DMS153 treated with DMSO at 0.1 percent for 48 hours (cell line): ENCODE measurements at regions not wholly inside any gene's neighbourhood (a gene's known extent, or its start where the extent isn't known, plus 50 kb on each side); places are given as distances from the start of the nearest gene placed in this dataset.
A peak's percentile ranks its signal among the peaks of the same experiment; 100 is the strongest.
"Not testable (repeated sequence)": the region's sequence is repeated elsewhere in the genome, so short reads cannot be mapped to it uniquely, and the experiment has no call there.

ENCODE experiments used
- DNase-seq: peaks from one replicate; lab custom pipeline; 2025; ENCODE audit not compliant: unreplicated experiment; lab: John Stamatoyannopoulos, UW

DNA sequence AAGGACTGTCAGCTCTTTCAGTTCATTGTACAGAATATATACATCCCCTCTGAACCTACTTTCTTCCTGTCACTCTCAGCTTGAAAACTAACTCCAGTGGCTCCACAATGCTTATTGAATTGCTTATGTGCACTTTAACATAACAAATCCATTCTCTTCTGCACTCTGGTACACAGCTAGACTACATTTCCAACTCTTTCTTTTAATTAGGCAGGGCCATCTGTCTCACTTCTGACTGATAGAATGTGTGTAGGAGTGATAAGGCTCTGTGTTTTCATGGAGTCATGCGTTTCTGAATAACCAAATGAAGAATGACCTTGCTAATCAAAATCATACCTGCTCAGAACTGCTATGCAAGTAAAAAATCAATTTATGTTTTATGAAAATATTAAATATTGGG lies 278.5 kb upstream of the CCDC179 start:
- DNase-seq = no peak

- DNase-seq = no peak
Observed at GRCh38 chr11:23143022-23143421, 282.7 kb upstream of the CCDC179 start.

- no peak for DNase-seq
Observed at GRCh38 chr11:23151819-23152218, 291.5 kb upstream of the CCDC179 start.

GRCh38 chr11:23155503-23155902 lies 295.2 kb upstream of the CCDC179 start:
- DNase-seq = no peak

DNA sequence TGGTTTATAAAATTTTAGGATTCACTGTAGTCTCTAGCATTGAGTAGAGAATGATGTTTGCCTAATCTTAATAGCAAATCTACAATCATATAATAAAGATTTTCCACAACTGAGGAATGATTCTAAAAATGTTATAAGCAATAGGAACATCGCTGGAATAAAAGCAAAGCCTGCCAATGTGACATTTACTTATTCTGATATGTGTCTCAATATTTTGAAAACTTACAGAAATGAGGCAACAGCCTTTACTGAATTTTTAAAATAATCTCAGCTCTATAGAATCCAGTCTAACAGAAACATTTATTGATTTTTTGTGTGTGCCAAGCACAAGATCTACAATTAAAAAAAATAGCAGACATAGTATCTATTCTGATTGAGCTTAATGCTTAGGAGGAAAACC lies 303.7 kb upstream of the CCDC179 start:
- no peak for DNase-seq

DNA sequence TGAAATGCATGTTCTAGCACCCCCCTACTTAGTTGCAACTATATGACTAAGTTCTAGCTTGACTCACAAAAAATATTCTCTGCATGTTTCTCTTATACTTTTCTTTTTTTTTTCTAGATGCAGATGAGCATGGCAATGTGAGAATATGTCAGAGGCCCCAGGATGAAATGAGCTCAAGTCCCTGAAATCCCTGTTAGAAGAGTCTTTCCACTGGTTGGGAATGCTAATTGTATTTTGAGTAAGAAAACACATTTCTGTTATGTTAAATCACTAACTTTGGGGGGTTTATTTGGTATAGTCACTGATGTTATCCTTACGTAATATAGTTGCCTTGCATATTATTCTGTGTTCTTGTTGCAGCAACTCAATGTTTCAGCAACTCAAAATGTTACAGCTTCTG lies 306.1 kb upstream of the CCDC179 start:
- no peak for DNase-seq

- DNase-seq = no peak
Observed at GRCh38 chr11:23179609-23180008, 319.3 kb upstream of the CCDC179 start.

DNA sequence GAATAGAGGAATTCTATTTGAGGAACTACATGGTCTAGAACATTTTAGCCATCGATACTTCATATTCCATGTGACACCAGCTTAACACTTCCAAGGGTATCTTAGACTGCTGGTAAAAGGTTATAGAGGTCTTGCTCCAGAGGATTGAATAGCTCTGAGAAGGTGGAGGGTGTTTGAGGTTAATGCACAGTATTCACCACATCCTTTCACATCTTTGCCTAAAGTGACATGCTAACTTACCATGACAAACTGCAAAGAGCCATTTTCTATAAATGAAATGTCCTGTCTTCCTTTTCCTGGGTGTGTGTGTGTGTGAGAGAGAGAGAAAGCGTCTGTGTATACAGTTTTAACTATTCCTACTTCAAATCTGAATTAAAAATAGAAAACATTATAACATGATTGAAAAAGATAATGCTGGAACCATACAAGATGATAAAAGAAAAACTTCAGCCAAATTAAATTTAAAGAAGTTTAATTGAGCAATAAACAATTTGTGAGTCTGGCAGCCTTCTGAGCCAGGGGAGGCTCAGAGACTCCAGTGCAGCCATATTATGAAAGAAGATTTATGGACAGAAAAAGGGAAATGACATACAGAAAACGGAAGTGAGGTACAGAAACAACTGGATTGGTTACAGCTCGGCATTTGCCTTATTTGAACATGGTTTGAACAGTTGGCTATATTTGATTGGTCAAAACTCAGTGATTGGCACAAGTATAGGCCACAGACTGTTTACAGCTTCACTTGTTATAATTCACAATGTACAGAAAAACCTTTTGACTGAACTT lies 320.9 kb upstream of the CCDC179 start:
- no peak for DNase-seq

DNA sequence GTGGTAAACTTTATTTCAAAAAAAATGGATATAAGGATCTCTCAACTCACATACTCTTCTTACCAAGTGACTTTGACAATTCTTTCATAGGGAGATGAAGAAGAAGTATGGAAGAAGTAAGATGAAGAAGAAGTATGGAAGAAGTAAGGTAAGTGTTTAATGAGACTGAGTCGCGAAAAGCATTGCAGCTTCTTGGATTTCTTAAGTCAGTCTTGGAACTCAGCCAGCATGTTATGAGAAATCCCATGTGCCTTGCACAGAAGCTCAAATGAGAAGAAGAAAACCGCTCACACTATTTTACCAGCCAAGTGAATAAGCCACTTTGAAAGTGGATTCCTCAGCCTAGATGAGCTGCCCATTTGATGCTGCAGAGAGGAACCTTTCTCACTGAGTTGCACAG lies 332.0 kb upstream of the CCDC179 start:
- DNase-seq = no peak

- DNase-seq = no peak
Observed at GRCh38 chr11:23201936-23202522, 341.8 kb upstream of the CCDC179 start.

- no peak for DNase-seq
Observed at GRCh38 chr11:23202611-23203010, 342.3 kb upstream of the CCDC179 start.

DNA sequence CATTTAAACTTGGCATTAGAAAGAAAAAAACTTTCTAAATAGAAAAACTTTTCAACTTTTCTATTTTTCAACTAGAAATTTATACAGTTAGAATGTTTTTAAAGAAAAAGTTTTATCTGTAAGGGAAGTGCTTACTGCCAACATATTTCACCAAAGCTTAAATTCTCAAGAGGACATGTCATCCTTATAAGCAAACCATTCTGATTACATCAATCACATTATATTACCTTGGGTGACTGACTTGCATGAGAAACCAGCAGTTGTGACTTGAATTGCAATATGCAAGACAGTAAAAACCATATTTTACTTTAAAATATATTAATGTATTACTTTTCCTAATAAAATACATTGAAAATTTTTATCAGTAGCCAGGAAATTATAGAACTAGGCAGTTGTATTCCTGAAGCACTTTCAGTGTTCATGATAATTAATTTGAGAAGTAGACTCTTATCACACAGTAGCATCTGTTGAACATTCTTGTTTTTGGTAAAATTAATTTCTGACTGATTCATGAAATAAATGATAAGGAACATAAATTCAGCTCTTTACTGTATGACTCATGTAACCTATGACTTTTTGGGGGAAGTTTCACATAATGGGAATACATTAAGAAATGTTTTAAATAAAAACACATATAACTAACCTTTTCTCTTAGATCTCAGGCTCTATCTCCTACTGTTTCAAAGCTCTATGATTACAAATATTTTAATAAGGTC lies 345.0 kb upstream of the CCDC179 start:
- DNase-seq = no peak

- DNase-seq = no peak
Observed at GRCh38 chr11:23206741-23207336, 346.6 kb upstream of the CCDC179 start.

- DNase-seq = no peak
Observed at GRCh38 chr11:23211221-23211620, 350.9 kb upstream of the CCDC179 start.

DNA sequence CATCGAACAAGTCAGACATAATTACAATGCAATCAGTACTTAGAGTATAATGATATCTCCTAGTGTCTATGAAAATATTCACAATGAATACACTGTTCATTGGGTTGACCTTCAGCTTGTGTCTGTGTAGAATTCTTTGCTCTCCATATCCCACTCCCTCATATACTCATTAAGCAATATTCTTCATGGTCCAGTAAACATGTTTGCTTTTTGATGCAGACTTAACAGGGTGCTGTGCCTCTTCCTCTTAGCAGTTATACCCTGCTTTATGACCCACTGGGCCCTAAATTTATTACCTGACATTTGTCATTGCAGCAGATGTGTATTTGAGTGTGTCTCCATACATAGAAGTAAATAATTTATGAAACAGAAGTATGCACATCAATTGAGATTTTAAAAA lies 352.5 kb upstream of the CCDC179 start:
- peak; percentile 35 for DNase-seq

DNA sequence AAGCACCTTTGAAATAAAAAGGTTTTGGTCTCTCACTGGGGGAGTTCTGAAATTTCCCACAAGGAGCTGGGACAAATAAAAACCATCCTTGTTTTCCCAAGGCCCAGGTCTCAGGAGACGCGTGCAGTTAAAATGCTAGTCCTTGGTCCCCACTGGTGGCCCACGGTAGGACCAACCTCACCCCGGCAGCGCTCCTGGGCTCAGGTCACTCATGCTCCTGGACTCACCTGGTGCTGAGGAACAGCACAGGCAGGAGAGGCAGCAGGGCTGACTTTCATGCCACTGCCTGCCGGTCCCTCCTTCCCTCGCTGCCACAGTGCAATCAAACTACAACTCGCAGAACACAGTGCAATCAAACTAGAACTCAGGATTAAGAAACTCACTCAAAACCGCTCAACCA lies 356.8 kb upstream of the CCDC179 start:
- no peak for DNase-seq

- DNase-seq = not testable (repeated sequence)
Observed at GRCh38 chr11:23220086-23220485, 359.8 kb upstream of the CCDC179 start.

DNA sequence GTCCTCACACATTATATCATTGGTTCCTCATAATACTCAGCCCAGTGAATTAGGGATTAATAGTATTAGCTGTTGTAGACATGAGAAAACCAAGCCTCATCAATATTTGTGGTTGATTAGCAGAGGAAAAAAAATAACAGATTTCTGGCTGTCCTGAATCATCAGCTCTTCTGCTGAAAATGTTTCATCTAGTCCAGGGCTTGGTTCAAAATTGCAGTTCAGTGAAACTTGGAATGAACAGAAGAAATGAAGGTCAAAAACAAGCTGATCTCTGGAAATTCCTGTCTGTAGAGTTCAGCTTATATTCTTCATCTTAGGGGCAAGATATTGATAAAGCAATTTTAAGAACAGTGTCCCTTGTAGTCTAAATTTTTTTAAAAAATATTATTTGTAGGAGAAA lies 361.1 kb upstream of the CCDC179 start:
- DNase-seq = no peak

DNA sequence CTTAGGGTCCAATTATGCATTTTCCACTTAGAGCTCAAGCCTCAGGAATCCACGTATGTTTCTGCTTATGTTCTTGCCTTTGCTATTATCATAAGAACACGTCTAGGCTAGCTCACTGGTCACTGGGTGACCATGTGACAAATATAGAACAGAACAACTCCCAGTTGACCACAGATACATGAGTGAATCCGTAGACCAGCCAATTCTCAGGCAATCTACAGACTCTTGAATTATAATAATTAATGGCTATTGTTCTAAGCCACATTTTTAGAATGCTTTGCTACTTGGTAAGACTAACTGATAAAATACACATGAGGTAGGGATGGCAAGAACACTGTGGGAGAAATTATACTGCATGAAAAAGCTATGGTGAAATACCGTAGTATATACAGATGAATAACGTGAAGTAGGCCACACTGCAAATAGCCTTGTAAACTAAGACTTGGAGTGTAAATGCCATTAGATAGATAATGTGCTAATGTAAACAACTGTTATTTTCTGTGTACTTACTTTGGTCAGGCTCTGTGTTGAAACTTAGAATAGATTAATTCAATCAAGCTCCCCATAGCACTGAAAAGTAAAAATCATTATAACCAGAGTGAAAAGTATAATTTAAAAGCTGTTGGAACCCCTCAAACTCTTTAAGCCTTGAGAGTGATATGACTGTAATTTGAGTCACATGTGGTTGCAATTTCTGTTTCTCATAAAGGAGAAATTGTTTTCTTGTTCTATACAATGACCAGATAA lies 366.2 kb upstream of the CCDC179 start:
- DNase-seq = no peak

GRCh38 chr11:23227078-23227445 lies 366.8 kb upstream of the CCDC179 start:
- no peak for DNase-seq

DNA sequence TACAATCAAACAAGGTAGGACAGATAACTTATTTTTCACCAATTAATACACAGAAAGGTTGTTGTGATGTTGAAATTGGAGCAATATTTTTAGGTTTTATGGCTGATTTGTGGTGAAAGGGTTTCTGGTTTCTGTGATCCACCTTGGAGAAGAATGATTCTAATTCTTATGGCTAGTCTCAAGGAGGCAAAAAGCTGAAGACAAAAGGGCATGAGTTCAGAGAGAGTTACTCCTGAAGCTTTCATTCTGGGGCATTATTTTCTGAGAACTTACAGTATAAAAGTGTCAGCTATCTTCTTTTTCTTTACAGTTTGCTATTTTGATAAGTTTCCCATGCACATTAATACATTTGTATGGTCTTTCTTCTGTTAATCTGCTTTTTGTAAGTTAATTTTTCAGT lies 372.4 kb upstream of the CCDC179 start:
- no peak for DNase-seq
